ENCODE measurements at regions not wholly inside any gene's neighbourhood (a gene's known extent, or its start where the extent isn't known, plus 50 kb on each side); places are given as distances from the start of the nearest gene placed in this dataset.
"Not testable (repeated sequence)": the region's sequence is repeated elsewhere in the genome, so short reads cannot be mapped to it uniquely, and the experiment has no call there.

GRCh38 chr16:87033541-87034300, 283.5 kb downstream of the C16orf95 start:
- no peak overlapping the region for H3K4me3 Mint-ChIP-seq
- H3K9me3 Mint-ChIP-seq: peaks cover 2% of the 10 kb centered on the region
- H3K36me3 Mint-ChIP-seq: no peaks in the 10 kb centered on the region
- no peak overlapping the region for H3K27ac Mint-ChIP-seq
- H3K4me1 Mint-ChIP-seq: no peaks in the 10 kb centered on the region
- no peak for DNase-seq (ENCODE audit: low spot score in 2 of 2)
- ATAC-seq: no peak

- Mint-ChIP-seq H3K9me3 (peaks cover 2% of the 10 kb centered on the region), H3K4me1 (no peaks in the 10 kb centered on the region), H3K36me3 (no peaks in the 10 kb centered on the region), H3K27ac (no peak overlapping the region), H3K4me3 (no peak overlapping the region)
- DNase-seq (ENCODE audit: low spot score in 2 of 2) (no peak), ATAC-seq (no peak)
Observed at GRCh38 chr16:87034317-87034716, 282.9 kb downstream of the C16orf95 start.

- Mint-ChIP-seq H3K4me3 (no peak overlapping the region), H3K4me1 (no peaks in the 10 kb centered on the region)
Observed at GRCh38 chr16:87035053-87035452, 282.1 kb downstream of the C16orf95 start.

GRCh38 chr16:87037012-87037411, 280.2 kb downstream of the C16orf95 start:
- Mint-ChIP-seq H3K27ac (no peak overlapping the region), H3K4me3 (no peak overlapping the region), H3K9me3 (no peaks in the 10 kb centered on the region), H3K36me3 (no peaks in the 10 kb centered on the region), H3K4me1 (no peaks in the 10 kb centered on the region)
- DNase-seq (ENCODE audit: low spot score in 2 of 2) (no peak), ATAC-seq (no peak)

More at GRCh38 chr16:87035053-87035452, 282.1 kb downstream of the C16orf95 start:
- H3K27ac Mint-ChIP-seq: no peak overlapping the region
- no peak for DNase-seq (ENCODE audit: low spot score in 2 of 2)
- no peak for ATAC-seq
- H3K9me3 Mint-ChIP-seq: no peaks in the 10 kb centered on the region
- H3K36me3 Mint-ChIP-seq: no peaks in the 10 kb centered on the region

- H3K4me3 Mint-ChIP-seq: not testable (repeated sequence)
Observed at GRCh38 chr16:87038528-87038927, 278.7 kb downstream of the C16orf95 start.

GRCh38 chr16:87040169-87041117, 276.7 kb downstream of the C16orf95 start:
- Mint-ChIP-seq H3K4me1 (no peaks in the 10 kb centered on the region), H3K27ac (no peak overlapping the region), H3K4me3 (no peak overlapping the region), H3K36me3 (no peaks in the 10 kb centered on the region), H3K9me3 (no peaks in the 10 kb centered on the region)
- no peak for DNase-seq (ENCODE audit: low spot score in 2 of 2)
- no peak for ATAC-seq

More at GRCh38 chr16:87038528-87038927, 278.7 kb downstream of the C16orf95 start:
- H3K36me3 Mint-ChIP-seq; H3K4me1 Mint-ChIP-seq; ATAC-seq; H3K27ac Mint-ChIP-seq; DNase-seq (ENCODE audit: low spot score in 2 of 2); H3K9me3 Mint-ChIP-seq: not testable (repeated sequence)

DNA sequence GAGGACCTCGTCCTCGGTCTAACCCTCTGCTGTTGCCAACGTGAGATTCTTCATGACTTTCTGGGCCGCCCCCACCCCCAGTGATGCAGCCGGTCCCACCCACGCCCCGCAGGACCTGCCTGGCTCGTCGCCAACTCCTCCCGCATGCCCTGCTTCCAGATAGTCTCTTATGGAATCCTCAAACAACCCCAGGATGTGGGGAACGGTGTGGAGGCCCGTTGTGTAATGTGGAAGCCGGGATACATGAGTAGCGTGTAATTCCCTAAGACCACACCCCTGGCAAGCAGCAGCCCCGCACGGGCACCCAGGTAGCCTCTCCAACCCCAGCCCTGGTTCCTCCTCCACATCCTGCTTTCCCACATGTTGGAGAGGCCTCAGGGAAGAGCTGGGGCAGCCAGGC, 275.9 kb downstream of the C16orf95 start:
- H3K4me3 Mint-ChIP-seq: no peak overlapping the region
- H3K4me1 Mint-ChIP-seq: no peaks in the 10 kb centered on the region
- no peak overlapping the region for H3K27ac Mint-ChIP-seq
- DNase-seq (ENCODE audit: low spot score in 2 of 2) (no peak), ATAC-seq (no peak)
- H3K36me3 Mint-ChIP-seq: no peaks in the 10 kb centered on the region
- no peaks in the 10 kb centered on the region for H3K9me3 Mint-ChIP-seq

- Mint-ChIP-seq H3K36me3 (no peaks in the 10 kb centered on the region), H3K4me1 (no peaks in the 10 kb centered on the region), H3K27ac (no peak overlapping the region), H3K9me3 (no peaks in the 10 kb centered on the region), H3K4me3 (no peak overlapping the region)
- ATAC-seq (no peak), DNase-seq (ENCODE audit: low spot score in 2 of 2) (no peak)
Observed at GRCh38 chr16:87042551-87043230, 274.5 kb downstream of the C16orf95 start.

DNA sequence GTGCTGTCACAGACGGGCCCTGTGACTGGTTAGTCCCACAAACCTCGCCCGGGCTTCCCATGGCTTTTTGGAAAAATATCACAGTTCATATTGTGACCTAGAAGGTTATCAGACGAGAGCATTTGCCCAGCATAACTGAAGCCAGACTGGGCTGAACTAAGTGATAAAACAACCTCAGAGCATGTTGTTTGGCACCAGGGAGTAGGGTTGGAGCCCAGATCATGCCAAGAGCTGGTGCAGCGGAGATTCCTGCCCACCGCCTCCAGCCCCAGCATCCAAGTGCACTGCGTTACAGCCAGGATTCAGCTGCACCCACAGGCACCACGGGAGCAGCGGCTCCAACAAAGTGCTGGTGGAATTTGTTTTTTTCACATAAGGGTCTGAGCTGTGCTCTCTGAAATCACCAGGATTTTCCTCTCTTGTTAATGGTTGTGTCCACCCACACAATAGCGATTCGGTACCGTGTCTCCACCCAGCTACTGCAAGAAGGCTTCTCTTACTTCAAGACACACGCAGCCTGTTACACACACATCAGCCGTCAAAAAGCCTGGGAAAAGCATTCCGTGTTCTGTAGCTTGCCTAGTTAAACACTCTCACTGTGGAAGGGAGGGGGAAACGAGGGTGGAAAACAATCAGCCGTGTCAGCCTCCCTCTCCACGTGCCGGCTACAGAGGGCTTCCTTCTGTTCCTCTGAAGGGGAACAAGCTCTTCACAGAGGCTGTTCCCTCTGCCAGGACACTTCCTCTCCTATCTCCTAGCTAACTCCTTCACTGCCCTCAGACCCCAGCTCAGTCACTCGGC, 273.8 kb downstream of the C16orf95 start:
- no peaks in the 10 kb centered on the region for H3K9me3 Mint-ChIP-seq
- no peaks in the 10 kb centered on the region for H3K4me1 Mint-ChIP-seq
- DNase-seq (ENCODE audit: low spot score in 2 of 2) (no peak), ATAC-seq (no peak)
- H3K4me3 Mint-ChIP-seq: no peak overlapping the region
- H3K27ac Mint-ChIP-seq: no peak overlapping the region
- no peaks in the 10 kb centered on the region for H3K36me3 Mint-ChIP-seq

- Mint-ChIP-seq H3K4me3 (no peak overlapping the region), H3K27ac (no peak overlapping the region), H3K4me1 (no peaks in the 10 kb centered on the region), H3K9me3 (no peaks in the 10 kb centered on the region), H3K36me3 (no peaks in the 10 kb centered on the region)
- ATAC-seq (no peak), DNase-seq (ENCODE audit: low spot score in 2 of 2) (no peak)
Observed at GRCh38 chr16:87044032-87044382, 273.2 kb downstream of the C16orf95 start.

DNA sequence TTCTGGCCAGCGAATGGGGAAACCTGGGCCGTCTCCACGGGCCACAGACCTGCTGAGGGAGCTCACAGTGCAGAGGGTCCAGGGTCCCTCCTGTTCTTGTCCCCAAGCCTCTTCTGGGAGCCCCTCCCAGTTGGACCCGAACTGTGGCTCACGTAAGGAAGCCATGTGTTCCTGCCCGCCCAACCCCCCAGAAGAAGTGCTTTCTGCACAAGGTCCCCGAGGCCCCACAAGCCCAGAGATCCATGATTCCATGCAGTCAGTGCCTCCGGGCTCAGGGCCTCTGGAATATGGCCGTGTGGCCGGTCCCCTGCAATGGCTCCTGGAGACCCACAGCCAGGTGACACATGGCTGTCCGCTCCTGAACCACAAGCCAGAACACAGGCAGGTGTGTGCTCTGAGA, 272.4 kb downstream of the C16orf95 start:
- H3K36me3 Mint-ChIP-seq: no peaks in the 10 kb centered on the region
- no peaks in the 10 kb centered on the region for H3K4me1 Mint-ChIP-seq
- H3K9me3 Mint-ChIP-seq: no peaks in the 10 kb centered on the region
- H3K4me3 Mint-ChIP-seq: no peak overlapping the region
- DNase-seq (ENCODE audit: low spot score in 2 of 2) (no peak), ATAC-seq (no peak)
- H3K27ac Mint-ChIP-seq: no peak overlapping the region

DNA sequence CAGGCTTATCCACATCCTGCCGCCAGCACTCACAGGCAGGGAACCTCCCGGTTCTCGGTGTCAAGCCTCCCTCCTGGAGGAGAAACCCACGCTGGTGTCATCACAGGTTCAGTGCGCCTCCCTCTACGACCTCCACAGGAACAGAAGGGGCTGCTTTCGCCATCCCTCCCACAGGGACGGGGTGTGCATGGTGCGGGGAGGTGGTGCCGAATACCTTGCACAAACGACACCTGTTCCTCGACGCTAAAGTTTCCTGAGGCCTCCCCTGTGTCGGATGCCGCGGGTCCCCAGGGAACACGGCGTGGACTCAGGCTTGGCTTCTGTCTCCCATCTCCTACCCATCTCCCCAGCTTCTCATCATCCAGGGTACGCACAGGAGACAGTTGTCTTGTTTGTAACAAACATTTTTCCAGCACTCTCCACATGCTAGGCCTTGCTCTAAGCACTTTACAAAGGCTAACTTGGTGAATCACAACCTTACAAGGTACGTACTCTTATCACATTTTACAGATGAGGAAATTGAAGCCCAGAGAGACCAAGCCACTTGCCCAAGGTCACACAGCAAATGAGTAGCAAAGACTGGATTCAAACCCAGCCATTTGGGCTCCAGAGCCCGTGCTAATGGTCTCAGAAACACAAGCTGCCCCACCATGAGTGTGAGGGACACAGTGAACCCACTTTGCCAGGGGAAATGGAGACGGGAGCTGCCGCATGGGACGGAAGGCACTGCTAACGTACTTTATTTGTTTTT, 271.6 kb downstream of the C16orf95 start:
- H3K27ac Mint-ChIP-seq: no peak overlapping the region
- H3K9me3 Mint-ChIP-seq: no peaks in the 10 kb centered on the region
- ATAC-seq: no peak
- H3K4me1 Mint-ChIP-seq: no peaks in the 10 kb centered on the region
- no peak overlapping the region for H3K4me3 Mint-ChIP-seq
- H3K36me3 Mint-ChIP-seq: no peaks in the 10 kb centered on the region
- DNase-seq (ENCODE audit: low spot score in 2 of 2): no peak

GRCh38 chr16:87046235-87046634, 271.0 kb downstream of the C16orf95 start:
- Mint-ChIP-seq H3K4me3 (no peak overlapping the region), H3K27ac (no peak overlapping the region), H3K36me3 (no peaks in the 10 kb centered on the region), H3K9me3 (no peaks in the 10 kb centered on the region), H3K4me1 (no peaks in the 10 kb centered on the region)
- DNase-seq (ENCODE audit: low spot score in 2 of 2): no peak
- no peak for ATAC-seq

Measured in stimulated activated effector memory CD8-positive, alpha-beta T cell treated with anti-CD3 and anti-CD28 coated beads, Interleukin-12 subunit alpha, Interleukin-12 subunit beta, amount 100 ng/mL, for 72 hours (primary cell).